Neural cell (in vitro differentiated cells): ENCODE measurements at regions not wholly inside any gene's neighbourhood (a gene's known extent, or its start where the extent isn't known, plus 50 kb on each side); places are given as distances from the start of the nearest gene placed in this dataset.

Experiments used
- H2AFZ ChIP-seq: fragments of 200-600, 300-800 bp; sonication (generic), shearing (Covaris generic); 2 replicates; pipeline ENCODE4 v1.6.0; 2014; ENCODE audit warnings: low read depth, mild to moderate bottlenecking, antibody characterized with exemption, low read length, moderate library complexity
- H3F3A ChIP-seq: fragments of 200-600 bp; shearing (Covaris generic); 2 replicates; pipeline ENCODE4 v1.6.1; 2016; ENCODE audit warnings: mild to moderate bottlenecking, moderate library complexity, mixed read lengths, antibody characterized with exemption, low read length; ENCODE audit not compliant: insufficient read depth, poor library complexity, severe bottlenecking
- H3K27ac ChIP-seq: fragments of 200-600, 300-800 bp; sonication (generic), shearing (Covaris generic); 2 replicates; pipeline ENCODE4 v1.5.1; 2014; ENCODE audit warnings: mild to moderate bottlenecking, low read length, moderate library complexity
- H3K27me3 ChIP-seq: fragments of 300-800, 200-600 bp; sonication (generic), shearing (Covaris generic); 2 replicates; pipeline ENCODE4 v1.6.0; 2014; ENCODE audit warnings: mild to moderate bottlenecking, low read depth, low read length, moderate library complexity; ENCODE audit not compliant: insufficient read depth
- H3K36me3 ChIP-seq: fragments of 300-800, 200-600 bp; sonication (generic), shearing (Covaris generic); 2 replicates; pipeline ENCODE4 v1.5.1; 2014; ENCODE audit warnings: mild to moderate bottlenecking, antibody characterized with exemption, low read length, moderate library complexity; ENCODE audit not compliant: insufficient read depth
- H3K4me2 ChIP-seq: fragments of 300-800, 200-600 bp; sonication (generic), shearing (Covaris generic); 2 replicates; pipeline ENCODE4 v1.6.0; 2014; ENCODE audit warnings: mild to moderate bottlenecking, low read length
- H3K4me3 ChIP-seq: fragments of 300-800, 200-600 bp; sonication (generic), shearing (Covaris generic); 2 replicates; pipeline ENCODE4 v1.5.1; 2014; ENCODE audit warnings: mild to moderate bottlenecking, low read length, moderate library complexity
- H3K79me2 ChIP-seq: fragments of 200-600 bp; shearing (Covaris generic); replicated peaks from 2 replicates; pipeline ENCODE4 v1.6.0; 2014; ENCODE audit warnings: mild to moderate bottlenecking, low read length, moderate library complexity; ENCODE audit not compliant: insufficient read depth
- H3K9ac ChIP-seq: fragments of 300-800, 200-600 bp; sonication (generic), shearing (Covaris generic); 2 replicates; pipeline ENCODE4 v1.6.1; 2016; ENCODE audit warnings: mild to moderate bottlenecking, low read length, mixed read lengths
- H3K9me2 ChIP-seq: fragments of 200-600 bp; shearing (Covaris generic); 2 replicates; pipeline ENCODE4 v1.6.1; 2016; ENCODE audit warnings: mild to moderate bottlenecking, low read length, mixed read lengths; ENCODE audit not compliant: insufficient read depth
- H3K9me3 ChIP-seq: fragments of 200-600, 300-800 bp; sonication (generic), shearing (Covaris generic); 2 replicates; pipeline ENCODE4 v1.6.1; 2016; ENCODE audit warnings: mild to moderate bottlenecking, mixed run types, low read length, moderate library complexity, mixed read lengths
- H4K20me1 ChIP-seq: fragments of 200-600 bp; shearing (Covaris generic); 2 replicates; pipeline ENCODE4 v1.6.1; 2016; ENCODE audit warnings: mild to moderate bottlenecking, mixed run types; ENCODE audit not compliant: insufficient read depth
- CTCF ChIP-seq: fragments of 450-650 bp; IDR thresholded peaks from 2 replicates; pipeline ENCODE4 v1.5.1; 2014; ENCODE audit warnings: antibody characterized with exemption, mild to moderate bottlenecking, moderate library complexity; ENCODE audit not compliant: poor library complexity, severe bottlenecking
- EP300 ChIP-seq: fragments of 450-650 bp; conservative IDR thresholded peaks from 2 replicates; pipeline ENCODE4 v1.6.1; 2014; ENCODE audit warnings: antibody characterized with exemption, mild to moderate bottlenecking, moderate library complexity; ENCODE audit not compliant: poor library complexity, severe bottlenecking
- EZH2 ChIP-seq: fragments of 200-600, 300-800 bp; shearing (Covaris generic), sonication (generic); IDR thresholded peaks from 2 replicates; pipeline ENCODE4 v1.6.1; 2014; ENCODE audit warnings: antibody characterized with exemption, low read length, borderline replicate concordance, mild to moderate bottlenecking; ENCODE audit not compliant: insufficient read depth, poor library complexity, severe bottlenecking
- MXI1 ChIP-seq: fragments of 450-650 bp; conservative IDR thresholded peaks from 2 replicates; pipeline ENCODE4 v1.6.1; 2014; ENCODE audit warnings: antibody characterized with exemption, mild to moderate bottlenecking; ENCODE audit not compliant: poor library complexity, severe bottlenecking
- POLR2AphosphoS5 ChIP-seq: IDR thresholded peaks from 2 replicates; pipeline ENCODE4 v1.6.1; 2012
- RAD21 ChIP-seq: fragments of 450-650 bp; conservative IDR thresholded peaks from 2 replicates; pipeline ENCODE4 v1.6.1; 2014; ENCODE audit warnings: antibody characterized with exemption, mild to moderate bottlenecking, moderate library complexity
- REST ChIP-seq: IDR thresholded peaks from 2 replicates; pipeline ENCODE4 v1.6.1; 2012; ENCODE audit warnings: borderline replicate concordance
- SMC3 ChIP-seq: fragments of 450-650 bp; conservative IDR thresholded peaks from 2 replicates; pipeline ENCODE4 v1.6.1; 2014; ENCODE audit warnings: antibody characterized with exemption, mild to moderate bottlenecking, moderate library complexity; ENCODE audit not compliant: poor library complexity
- TAF1 ChIP-seq: IDR thresholded peaks from 2 replicates; pipeline ENCODE4 v1.6.1; 2012; ENCODE audit warnings: low read depth

DNA sequence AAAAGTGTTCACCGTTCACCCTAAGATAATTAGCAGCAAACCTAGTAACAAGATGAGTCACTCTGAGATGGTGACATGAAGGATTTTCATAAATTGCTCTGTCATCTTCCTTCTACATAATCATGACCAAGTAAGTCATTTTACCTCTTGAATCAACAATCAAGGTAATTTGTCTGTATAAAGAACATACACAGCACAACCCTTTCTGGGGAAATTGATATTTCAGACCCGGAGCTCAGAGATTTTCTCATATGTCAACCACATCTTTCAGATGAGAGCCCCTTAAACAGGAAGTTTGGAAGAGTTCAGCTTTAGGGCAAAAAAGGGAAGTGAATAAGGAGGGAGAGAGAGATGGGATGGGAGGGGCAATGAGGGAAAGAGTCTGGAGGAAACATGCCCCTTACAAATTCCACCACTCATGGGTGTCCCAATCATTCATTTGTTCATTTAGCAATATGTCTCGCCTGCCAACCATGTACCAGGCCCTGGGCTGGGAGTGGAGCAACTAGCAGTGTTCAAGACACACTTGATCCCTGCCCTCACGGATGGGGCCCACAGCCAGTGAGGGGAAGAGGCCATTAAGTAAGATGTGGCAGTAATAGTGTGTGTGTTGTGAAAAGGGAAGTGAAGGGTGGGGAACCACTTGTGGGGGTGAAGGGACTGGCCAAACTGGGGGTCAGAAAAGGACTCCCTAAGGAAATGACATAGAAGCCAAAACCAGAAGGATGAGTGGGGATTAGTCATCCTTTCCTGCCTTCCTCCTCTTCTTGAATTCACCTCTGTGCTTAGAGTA is 190.9 kb downstream of the MAFB start:
- no peaks in the 10 kb centered on the region for H3F3A ChIP-seq
- H3K9me3 ChIP-seq = no peaks in the 10 kb centered on the region
- H4K20me1 ChIP-seq = no peaks in the 10 kb centered on the region
- no peaks in the 10 kb centered on the region for H3K9me2 ChIP-seq
- TF ChIP-seq REST (no peak), SMC3 (no peak), EP300 (no peak), CTCF (no peak)
- H3K9ac ChIP-seq = no peak overlapping the region
- H3K36me3 ChIP-seq = no peaks in the 10 kb centered on the region
- no peaks in the 10 kb centered on the region for H3K79me2 ChIP-seq
- H3K4me2 ChIP-seq = no peak overlapping the region
- no peak overlapping the region for H3K27ac ChIP-seq
- no peak overlapping the region for H3K4me3 ChIP-seq
- no peaks in the 10 kb centered on the region for H3K27me3 ChIP-seq
- no peak overlapping the region for H2AFZ ChIP-seq

DNA sequence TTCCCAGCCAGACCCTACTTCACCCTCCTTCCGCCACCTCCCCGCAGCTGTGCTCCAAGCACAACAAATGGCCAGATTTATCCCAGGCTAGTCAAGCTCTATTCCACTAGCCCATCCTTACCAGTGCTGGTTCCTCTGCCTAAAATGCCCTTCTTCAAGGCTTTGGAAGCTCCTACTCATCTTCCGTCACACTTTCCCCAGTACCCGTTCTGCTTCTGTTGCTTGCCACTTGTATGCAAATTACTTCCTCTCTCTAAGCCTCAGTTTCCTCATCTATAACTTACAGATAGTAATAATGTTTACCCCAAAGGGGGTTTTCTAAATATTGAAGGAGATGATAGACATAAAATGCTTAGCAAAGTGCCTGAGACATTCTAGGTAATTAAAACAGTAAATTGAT is 193.1 kb downstream of the MAFB start:
- no peak for TF ChIP-seq RAD21
- no peak for TF ChIP-seq SMC3
- no peak for TF ChIP-seq TAF1
- no peak for TF ChIP-seq CTCF
- no peak for TF ChIP-seq REST
- no peak for TF ChIP-seq EZH2
- no peak for TF ChIP-seq MXI1
- TF ChIP-seq EP300 = no peak
- no peak for TF ChIP-seq POLR2AphosphoS5
- Histone ChIP-seq H3K79me2 (no peaks in the 10 kb centered on the region), H2AFZ (no peak overlapping the region), H3K9ac (no peak overlapping the region), H3K9me2 (no peaks in the 10 kb centered on the region), H3K9me3 (no peaks in the 10 kb centered on the region), H3K36me3 (no peaks in the 10 kb centered on the region), H3K27me3 (no peaks in the 10 kb centered on the region), H4K20me1 (no peaks in the 10 kb centered on the region), H3K4me3 (no peak overlapping the region), H3F3A (no peaks in the 10 kb centered on the region), H3K27ac (no peak overlapping the region), H3K4me2 (no peak overlapping the region)
